GM10266 (cell line): ENCODE measurements at regions not wholly inside any gene's neighbourhood (a gene's known extent, or its start where the extent isn't known, plus 50 kb on each side); places are given as distances from the start of the nearest gene placed in this dataset.

Experiments used
- DNase-seq: peaks from one replicate; pipeline ENCODE4 v3.0.0; 2012; ENCODE audit errors: extremely low spot score
- TF ChIP-seq, protein P1 (sequence below): IDR thresholded peaks from 2 replicates; pipeline ENCODE4 v1.5.1; 2012; ENCODE audit warnings: mild to moderate bottlenecking, low read depth; ENCODE audit not compliant: control insufficient read depth, insufficient read depth; ENCODE audit errors: missing control alignments

DNA sequence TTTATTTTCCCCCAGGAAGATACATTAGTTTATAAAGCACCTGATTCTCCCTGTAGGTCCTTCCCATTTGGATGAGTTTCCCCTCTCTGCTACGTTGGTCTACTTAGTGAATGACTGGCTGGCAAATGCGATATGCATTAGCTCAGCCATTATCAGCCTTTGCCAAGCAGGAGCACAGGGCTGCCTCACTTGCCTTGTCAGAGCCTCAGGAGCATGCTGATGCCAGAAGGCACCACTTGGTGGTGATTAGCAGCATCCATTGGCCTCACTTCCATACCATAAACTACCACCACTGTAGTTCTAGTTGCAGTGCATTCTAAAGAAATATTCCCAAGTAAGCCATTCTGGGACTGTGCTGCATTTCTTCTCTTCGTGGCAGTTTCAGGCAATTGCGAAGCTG, 442.8 kb upstream of the CHST9 start:
- DNase-seq: no peak
- TF ChIP-seq, protein P1, sequence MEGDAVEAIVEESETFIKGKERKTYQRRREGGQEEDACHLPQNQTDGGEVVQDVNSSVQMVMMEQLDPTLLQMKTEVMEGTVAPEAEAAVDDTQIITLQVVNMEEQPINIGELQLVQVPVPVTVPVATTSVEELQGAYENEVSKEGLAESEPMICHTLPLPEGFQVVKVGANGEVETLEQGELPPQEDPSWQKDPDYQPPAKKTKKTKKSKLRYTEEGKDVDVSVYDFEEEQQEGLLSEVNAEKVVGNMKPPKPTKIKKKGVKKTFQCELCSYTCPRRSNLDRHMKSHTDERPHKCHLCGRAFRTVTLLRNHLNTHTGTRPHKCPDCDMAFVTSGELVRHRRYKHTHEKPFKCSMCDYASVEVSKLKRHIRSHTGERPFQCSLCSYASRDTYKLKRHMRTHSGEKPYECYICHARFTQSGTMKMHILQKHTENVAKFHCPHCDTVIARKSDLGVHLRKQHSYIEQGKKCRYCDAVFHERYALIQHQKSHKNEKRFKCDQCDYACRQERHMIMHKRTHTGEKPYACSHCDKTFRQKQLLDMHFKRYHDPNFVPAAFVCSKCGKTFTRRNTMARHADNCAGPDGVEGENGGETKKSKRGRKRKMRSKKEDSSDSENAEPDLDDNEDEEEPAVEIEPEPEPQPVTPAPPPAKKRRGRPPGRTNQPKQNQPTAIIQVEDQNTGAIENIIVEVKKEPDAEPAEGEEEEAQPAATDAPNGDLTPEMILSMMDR: no peak

DNA sequence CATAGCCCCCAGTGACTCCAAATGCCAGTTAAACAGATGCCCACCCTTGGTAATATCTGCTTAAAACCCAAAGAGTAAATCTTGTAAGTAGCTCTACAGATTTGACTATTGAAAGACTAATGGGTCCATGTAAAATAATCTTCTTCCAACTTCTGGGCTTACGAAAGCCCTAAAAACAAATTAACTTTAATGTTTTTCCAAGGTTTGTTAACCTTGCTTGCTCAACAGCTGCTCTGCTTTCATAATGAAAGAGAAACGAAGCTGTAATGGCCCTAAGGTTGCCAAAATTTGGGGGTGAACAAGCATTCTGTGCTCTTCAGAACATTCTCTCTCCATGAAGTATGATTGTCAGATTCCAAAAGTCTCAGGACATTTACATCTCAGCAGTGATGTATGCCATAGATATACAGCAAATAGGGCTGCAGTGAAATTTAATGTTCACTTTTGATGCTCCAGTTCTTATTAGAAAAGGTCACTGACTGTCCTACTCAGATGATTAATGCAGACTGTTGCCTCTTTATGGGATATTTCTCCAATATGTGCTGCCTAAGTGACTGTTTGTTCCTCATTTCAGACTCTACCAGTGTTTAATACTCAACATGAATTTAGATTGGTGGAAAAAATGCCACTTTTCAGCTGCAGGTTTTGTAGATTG, 436.3 kb upstream of the CHST9 start:
- TF ChIP-seq, protein P1: no peak
- DNase-seq: no peak

DNA sequence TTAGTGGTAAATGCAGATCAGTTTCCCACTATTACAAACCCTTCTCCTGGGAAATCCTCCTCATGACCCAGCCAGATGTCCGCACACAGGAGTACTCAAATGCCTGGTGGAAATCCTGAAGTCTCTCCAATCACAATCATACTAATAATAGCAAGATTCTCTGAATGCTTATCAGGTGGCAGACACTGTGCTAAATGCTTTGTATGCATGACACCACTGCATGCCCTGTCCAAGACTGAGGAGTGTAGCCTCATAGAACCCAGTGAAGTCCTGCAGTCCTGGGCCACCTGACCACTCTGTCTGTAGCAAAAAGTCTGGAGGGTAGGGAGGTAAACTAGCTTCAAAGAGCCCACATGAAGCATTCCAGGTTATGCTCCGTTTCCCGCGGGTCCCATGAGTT, 434.8 kb upstream of the CHST9 start:
- TF ChIP-seq, protein P1: no peak
- DNase-seq: no peak

DNA sequence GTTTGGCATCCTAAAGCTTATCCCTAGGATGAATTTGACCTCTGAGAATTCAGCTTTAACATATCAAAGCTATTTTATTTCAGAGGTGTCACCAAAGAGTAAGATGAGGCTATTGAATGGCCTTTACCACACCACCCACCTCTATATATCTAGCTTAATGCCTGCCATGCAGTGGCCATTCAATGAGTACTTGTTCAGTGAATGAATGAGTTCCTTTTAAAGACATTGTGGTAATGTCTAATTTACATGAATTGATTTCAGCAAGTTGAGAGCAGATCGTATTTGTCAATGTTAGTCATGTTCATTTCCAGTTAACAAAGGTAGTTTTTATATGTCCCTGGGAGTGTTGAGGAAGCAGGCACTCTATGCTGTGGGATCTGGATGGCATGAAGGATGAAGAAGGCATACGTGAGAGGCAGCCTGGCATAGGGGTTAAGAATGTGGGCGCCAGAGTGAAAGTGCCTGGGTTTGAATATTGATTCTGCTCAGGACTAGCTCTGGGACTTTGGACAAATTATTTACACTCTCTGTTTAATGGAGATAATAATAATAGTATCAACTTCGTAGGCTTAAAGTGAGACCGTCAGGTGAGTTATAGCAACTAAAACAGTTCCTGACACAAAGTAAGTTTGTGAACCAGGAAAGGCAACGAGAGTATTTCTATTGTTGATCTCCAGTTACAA, 434.1 kb upstream of the CHST9 start:
- TF ChIP-seq, protein P1: no peak
- DNase-seq: no peak

DNA sequence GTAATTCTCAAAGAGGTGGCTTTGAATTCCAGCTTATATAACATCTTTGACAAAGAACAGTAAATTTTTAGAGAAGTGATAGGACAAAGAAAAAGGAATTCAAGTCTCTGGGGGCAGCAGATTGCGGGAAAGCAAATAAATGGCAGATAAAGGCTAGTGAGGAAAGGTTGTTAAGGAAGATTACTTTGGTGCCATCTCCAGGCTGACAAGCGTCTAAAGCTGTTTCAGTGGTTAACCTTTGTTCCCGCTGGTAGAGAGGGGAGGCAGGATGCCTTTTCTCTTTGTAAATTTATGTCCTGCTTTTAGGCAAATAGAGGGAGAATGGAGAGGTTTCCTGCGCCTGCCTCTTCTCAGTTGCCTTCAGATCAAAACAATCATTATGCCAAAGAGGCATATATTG, 431.2 kb upstream of the CHST9 start:
- TF ChIP-seq, protein P1: no peak
- DNase-seq: no peak

DNA sequence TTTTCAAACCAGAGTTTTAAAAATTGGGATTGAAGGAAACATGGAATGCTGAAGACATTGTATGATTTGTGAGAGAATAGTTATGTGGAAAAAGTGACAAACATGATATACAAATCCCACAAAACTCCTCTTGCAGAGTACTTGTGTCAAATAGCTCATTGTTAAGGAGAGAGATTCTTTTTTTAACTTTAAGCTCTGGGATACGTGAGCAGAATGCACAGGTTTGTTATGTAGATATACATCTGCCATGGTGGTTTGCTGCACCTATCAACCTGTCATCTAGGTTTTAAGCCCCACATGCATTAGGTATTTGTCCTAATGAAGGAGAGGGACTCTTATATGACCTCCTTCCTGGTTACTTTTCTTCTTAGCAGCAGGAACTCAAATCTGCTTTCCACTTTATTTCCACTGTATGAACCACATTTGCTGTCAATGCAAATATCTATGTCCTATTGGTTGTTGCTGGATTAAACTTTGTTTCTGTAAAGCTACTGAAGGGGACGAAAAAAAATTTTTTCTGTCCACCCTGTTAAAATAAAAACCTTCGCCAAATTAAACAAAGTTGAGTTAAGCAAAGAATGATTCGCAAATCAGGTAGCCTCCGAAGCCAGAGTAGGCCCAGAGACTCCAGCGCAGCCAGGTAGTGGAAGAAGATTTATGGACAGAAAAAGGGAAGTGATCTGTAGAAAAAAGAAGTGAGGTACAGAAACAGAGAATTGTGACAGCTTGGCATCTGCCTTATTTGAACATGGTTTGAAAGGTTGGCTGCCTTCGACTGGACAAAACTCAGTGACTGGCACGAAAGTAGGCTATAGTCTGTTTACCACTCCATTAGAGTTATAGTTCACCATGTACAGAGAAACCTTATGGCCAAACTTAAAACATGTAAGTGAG, 430.1 kb upstream of the CHST9 start:
- TF ChIP-seq, protein P1: no peak
- DNase-seq: no peak

DNA sequence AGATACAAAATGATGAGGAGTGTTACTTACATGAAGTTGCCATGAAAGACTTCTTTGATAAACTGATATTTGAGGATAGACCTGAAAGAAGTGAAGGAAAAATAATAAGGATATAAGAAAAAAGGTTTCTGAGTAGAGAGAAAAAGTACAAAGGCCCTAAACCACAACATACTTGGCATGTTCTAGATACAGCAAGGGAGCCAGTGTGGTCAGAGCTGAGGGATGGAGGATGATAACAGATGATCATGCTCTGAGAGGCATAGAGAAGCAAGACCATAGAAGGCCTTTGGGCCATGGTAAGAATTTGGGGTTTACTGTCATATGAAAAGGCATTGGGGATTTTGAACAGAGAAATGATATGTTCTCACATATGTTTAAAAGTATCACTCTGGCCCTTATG, 424.1 kb upstream of the CHST9 start:
- DNase-seq: no peak
- TF ChIP-seq, protein P1: no peak
